Activated CD4-positive, alpha-beta T cell treated with anti-CD3 and anti-CD28 coated beads for 36 hours (primary cell): ENCODE measurements at regions not wholly inside any gene's neighbourhood (a gene's known extent, or its start where the extent isn't known, plus 50 kb on each side); places are given as distances from the start of the nearest gene placed in this dataset.

Source experiments
- ATAC-seq: fragments of 200-7000 bp; cut with Tn5 transposase; one replicate; pipeline ENCODE4 v1.10.0; 2021; ENCODE audit warnings: mild to moderate bottlenecking, moderate library complexity
- CTCF ChIA-PET: fragments of 350-600 bp; sonication (Branson Sonifier 250); formaldehyde crosslinking; loops from one replicate; lab custom pipeline; 2021; ENCODE audit warnings: antibody characterized with exemption; lab: Charles Lee
- POLR2A ChIA-PET: fragments of 350-600 bp; sonication (Branson Sonifier 250); formaldehyde crosslinking; loops from one replicate; lab custom pipeline; 2021; ENCODE audit warnings: antibody characterized with exemption, inconsistent platforms; lab: Charles Lee
- DNase-seq: peaks from one replicate; pipeline ENCODE4 v3.0.0-alpha.2; 2020
- H3K27ac Mint-ChIP-seq: one replicate; pipeline ENCODE4 v1.8.0; 2021; ENCODE audit warnings: mixed read lengths
- H3K27me3 Mint-ChIP-seq: one replicate; pipeline ENCODE4 v1.8.0; 2021; ENCODE audit warnings: mixed read lengths
- H3K36me3 Mint-ChIP-seq: one replicate; pipeline ENCODE4 v1.8.0; 2021; ENCODE audit warnings: low read depth, mixed read lengths
- H3K4me1 Mint-ChIP-seq: one replicate; pipeline ENCODE4 v1.8.0; 2021; ENCODE audit warnings: mixed read lengths
- H3K4me3 Mint-ChIP-seq: one replicate; pipeline ENCODE4 v1.8.0; 2021; ENCODE audit warnings: mild to moderate bottlenecking, moderate library complexity, mixed read lengths
- H3K9me3 Mint-ChIP-seq: one replicate; pipeline ENCODE4 v1.8.0; 2021; ENCODE audit warnings: low read depth, mixed read lengths
- intact Hi-C, 2 experiments: fragments of 100-400 bp; cut with DNase I in 1 of 2; cut with micrococcal nuclease in 1 of 2; formaldehyde crosslinking; loops; one replicate each; pipeline versions ENCODE4 v1.14.2 to v1.15.1; 2022 to 2024; cut with DNase I, micrococcal nuclease

DNA sequence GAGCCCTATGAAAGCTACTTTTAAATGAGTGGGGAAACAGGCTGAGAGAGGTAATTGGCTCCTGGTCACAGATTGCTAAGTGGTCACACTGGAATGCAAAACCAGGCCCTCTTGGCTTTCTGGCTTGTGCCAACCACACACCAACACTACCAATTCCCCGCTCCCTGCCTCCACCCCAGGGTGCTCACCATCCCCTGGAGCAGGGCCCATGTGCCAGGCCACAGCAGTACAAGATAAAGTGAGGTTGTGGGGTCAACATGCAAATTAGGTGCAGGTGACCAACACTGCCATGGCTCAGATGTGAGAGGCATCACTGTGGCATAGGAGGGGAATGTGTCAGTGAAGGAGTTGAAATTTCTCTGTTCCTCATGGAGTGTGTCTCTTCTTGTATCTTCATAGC lies 312.5 kb downstream of the MYCN start:
- CTCF ChIA-PET: interaction anchor here (0.6 to 0.7 kb wide), 2 partner anchors 403 to 434 kb away, joined by 3 read pairs; no protein-coding TSS in a partner anchor
- intact Hi-C loops: no loop called here

DNA sequence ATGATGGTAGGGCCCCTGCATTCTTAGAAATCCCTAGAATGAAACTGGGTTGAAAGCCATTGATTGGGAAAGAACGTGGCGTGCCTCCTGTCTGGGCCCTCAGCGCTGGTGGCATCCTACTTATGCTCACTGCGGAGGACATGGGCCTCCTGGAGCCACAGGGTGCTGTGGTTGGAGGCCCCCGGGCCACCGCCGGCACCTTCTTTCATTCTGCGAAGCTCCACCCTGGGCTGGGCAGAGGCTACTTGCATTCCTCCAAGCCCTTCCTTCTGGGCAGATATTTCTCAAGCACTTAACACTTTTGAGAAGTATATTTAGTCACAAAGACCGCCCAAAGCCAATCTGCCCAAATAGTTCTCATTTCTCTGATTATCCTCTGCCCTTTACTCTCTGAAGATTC lies 311.9 kb downstream of the MYCN start:
- DNase-seq (no peak), ATAC-seq (no peak)
- Mint-ChIP-seq H3K9me3 (no peaks in the 10 kb centered on the region), H3K27ac (no peak overlapping the region), H3K4me1 (peaks cover 5% of the 10 kb centered on the region), H3K36me3 (no peaks in the 10 kb centered on the region), H3K4me3 (no peak overlapping the region), H3K27me3 (peaks cover 3% of the 10 kb centered on the region)
- CTCF ChIA-PET: interaction anchor here (0.6 to 0.7 kb wide), 2 partner anchors 402 to 434 kb away, joined by 3 read pairs; no protein-coding TSS in a partner anchor
- POLR2A ChIA-PET: no interaction called here
- intact Hi-C loops: no loop called here

More for the DNA sequence above, 312.5 kb downstream of the MYCN start:
- H3K27me3 Mint-ChIP-seq: peaks cover 3% of the 10 kb centered on the region
- ATAC-seq (no peak), DNase-seq (no peak)
- H3K4me1 Mint-ChIP-seq: peaks cover 10% of the 10 kb centered on the region
- no peaks in the 10 kb centered on the region for H3K9me3 Mint-ChIP-seq
- POLR2A ChIA-PET: no interaction called here
- H3K4me3 Mint-ChIP-seq: no peak overlapping the region
- no peaks in the 10 kb centered on the region for H3K36me3 Mint-ChIP-seq
- no peak overlapping the region for H3K27ac Mint-ChIP-seq

DNA sequence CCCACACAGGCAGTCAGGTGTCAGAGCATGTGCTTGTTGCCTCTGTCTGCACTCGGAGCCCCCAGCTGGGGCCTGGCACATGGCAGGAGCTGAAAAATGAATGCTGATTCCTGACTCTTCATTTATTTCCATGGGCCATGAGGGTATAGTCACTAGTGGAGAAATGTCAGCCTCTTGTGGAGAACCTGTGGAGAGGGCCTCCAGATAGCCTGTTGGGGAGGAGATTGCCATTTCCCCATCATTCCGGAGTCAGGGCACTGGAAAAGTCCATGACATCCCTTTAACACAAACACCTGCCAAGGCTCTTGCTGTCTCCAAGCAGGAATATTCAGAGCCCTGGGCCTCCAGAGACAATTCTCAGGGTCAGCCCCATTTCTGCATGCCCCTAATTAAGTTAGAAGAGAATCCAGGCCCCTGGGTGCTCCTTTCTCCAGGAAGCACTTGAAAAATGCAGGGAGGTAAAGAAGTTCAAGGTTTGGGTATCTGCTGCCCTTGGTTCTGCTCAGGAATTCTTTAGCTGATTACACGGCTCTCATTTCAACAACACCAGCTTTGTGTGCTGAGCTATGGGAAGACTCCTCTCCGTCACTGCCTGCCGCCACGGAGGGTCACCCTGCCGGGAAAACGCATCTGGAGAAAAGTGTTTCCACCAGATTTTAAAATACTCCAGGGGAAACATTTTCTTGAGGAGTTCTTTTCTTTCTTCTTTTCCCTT lies 311.3 kb downstream of the MYCN start:
- Mint-ChIP-seq H3K27ac (no peak overlapping the region), H3K9me3 (no peaks in the 10 kb centered on the region), H3K36me3 (no peaks in the 10 kb centered on the region), H3K4me1 (peaks cover under 1% of the 10 kb centered on the region), H3K27me3 (peaks cover 3% of the 10 kb centered on the region), H3K4me3 (no peak overlapping the region)
- ATAC-seq (no peak), DNase-seq (no peak)
- intact Hi-C loops: no loop called here
- CTCF ChIA-PET: no interaction called here
- POLR2A ChIA-PET: no interaction called here

DNA sequence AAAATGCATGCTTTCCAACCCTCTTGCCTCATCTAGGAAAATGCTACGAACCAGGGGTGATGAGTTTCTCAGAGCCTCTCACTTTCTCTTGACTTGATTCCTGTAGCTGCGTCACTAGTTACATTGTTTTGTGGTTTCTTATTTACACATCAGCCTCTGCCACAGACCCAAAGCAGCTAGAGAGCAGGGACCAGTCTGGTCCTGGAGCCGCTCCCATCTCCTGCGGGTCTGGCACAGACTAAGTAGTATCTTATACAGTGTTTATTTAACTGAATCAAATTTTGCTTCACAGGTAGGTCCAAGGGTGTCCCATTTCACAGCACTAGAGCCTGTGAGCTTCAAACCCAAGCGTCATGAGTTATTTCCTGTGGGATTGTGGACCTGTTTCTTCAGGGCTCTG lies 310.5 kb downstream of the MYCN start:
- no peaks in the 10 kb centered on the region for H3K9me3 Mint-ChIP-seq
- CTCF ChIA-PET: interaction anchor here (0.9 kb wide), 1 partner anchor 282 kb away, joined by 4 read pairs; no protein-coding TSS in a partner anchor
- H3K27ac Mint-ChIP-seq: no peak overlapping the region
- no peak for ATAC-seq
- peaks cover 3% of the 10 kb centered on the region for H3K27me3 Mint-ChIP-seq
- H3K36me3 Mint-ChIP-seq: no peaks in the 10 kb centered on the region
- POLR2A ChIA-PET: no interaction called here
- H3K4me1 Mint-ChIP-seq: no peaks in the 10 kb centered on the region
- DNase-seq: no peak
- intact Hi-C loops: no loop called here
- no peak overlapping the region for H3K4me3 Mint-ChIP-seq

DNA sequence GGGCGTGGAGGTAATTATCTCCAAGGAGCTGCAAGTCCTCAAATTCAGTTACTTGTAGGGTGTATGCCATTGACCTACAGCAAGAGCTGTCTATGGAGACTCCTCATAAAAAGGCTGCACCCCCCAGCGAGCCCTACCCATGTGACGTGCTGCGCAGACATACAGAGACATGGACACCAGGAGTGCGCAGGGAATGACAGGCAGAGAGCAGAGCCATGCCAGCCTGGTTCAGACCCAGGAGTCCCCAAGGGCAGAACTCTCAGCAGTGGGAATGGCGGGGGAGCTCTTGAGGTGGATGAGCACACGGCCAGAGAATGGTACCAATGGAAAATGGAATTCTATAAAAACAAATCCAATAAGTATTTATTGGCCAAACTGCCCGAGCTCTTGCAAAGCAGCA lies 310.1 kb downstream of the MYCN start:
- DNase-seq: no peak

DNA sequence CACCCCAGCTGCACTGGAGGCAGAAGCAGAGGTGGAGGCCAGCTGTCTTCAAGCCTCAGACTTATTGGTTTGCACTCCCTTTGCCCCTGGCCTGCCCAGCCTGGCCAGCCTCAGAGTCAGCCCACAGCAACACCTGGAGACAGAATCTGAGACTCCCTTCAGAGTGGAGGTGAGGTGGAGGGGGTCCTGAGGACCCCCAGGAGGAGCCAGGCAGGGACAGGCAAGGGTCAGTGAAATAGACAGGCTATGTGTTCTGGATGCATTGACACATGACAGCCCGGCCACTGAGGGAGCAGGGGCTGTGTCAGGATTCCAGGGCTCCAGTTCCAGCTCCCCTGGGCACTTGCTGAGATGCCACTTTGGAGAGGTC lies 309.7 kb downstream of the MYCN start:
- Mint-ChIP-seq H3K4me3 (no peak overlapping the region), H3K9me3 (no peaks in the 10 kb centered on the region), H3K27me3 (peaks cover 3% of the 10 kb centered on the region), H3K27ac (no peak overlapping the region), H3K4me1 (no peaks in the 10 kb centered on the region), H3K36me3 (no peaks in the 10 kb centered on the region)
- ATAC-seq: no peak
- ChIA-PET CTCF (no interaction called here), POLR2A (no interaction called here)
- intact Hi-C loops: no loop called here
- no peak for DNase-seq

More for the DNA sequence above, 310.1 kb downstream of the MYCN start:
- Mint-ChIP-seq H3K4me1 (no peaks in the 10 kb centered on the region), H3K4me3 (no peak overlapping the region), H3K9me3 (no peaks in the 10 kb centered on the region), H3K27me3 (peaks cover 3% of the 10 kb centered on the region), H3K27ac (no peak overlapping the region), H3K36me3 (no peaks in the 10 kb centered on the region)
- intact Hi-C loops: no loop called here
- ChIA-PET POLR2A (no interaction called here), CTCF (interaction anchor here (0.9 kb wide), 1 partner anchor 281 kb away, joined by 4 read pairs; no protein-coding TSS in a partner anchor)
- no peak for ATAC-seq

DNA sequence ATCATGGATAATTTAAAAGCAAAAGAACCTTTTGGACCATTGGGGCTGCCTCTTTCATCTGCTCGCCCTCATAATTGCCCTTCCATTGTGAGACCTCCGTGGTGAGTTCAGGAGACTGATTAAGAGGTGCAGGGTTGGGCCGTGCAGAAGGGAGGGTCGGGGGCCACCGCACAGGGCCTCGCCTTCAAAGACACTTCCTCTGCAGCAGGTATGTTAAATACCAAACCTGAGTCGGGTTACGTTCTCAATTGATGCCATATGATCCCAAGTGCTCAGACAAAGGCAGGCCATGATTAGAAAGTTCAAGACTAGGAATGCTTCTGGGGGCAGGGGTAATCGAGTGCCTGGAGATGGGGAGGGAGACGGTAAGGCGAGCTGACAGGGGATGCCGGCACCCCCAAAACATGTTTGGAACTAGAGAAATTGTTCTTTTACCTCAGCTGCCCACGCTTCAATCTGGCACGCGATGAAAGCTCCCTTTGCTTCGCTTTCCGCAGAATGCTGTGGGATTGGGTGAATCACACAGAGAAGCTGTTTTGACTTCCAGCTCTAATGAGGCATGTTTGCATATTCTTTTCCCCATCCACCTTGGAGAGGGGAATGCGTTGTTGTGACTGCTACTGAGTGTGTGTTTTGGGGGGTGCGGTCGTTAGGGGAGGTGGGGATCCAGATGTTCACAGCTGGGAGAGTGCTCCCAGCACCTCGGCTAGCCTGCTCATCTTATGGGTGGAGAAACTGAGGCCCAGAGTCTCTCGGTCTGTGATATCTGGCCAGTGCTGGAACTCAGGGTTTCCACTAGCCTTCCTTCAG lies 309.1 kb downstream of the MYCN start:
- Mint-ChIP-seq H3K27me3 (no peaks in the 10 kb centered on the region), H3K4me1 (no peaks in the 10 kb centered on the region), H3K9me3 (no peaks in the 10 kb centered on the region), H3K4me3 (no peak overlapping the region), H3K27ac (no peak overlapping the region), H3K36me3 (no peaks in the 10 kb centered on the region)
- CTCF ChIA-PET: no interaction called here
- POLR2A ChIA-PET: no interaction called here
- intact Hi-C loops: no loop called here
- no peak for ATAC-seq
- DNase-seq: no peak

DNA sequence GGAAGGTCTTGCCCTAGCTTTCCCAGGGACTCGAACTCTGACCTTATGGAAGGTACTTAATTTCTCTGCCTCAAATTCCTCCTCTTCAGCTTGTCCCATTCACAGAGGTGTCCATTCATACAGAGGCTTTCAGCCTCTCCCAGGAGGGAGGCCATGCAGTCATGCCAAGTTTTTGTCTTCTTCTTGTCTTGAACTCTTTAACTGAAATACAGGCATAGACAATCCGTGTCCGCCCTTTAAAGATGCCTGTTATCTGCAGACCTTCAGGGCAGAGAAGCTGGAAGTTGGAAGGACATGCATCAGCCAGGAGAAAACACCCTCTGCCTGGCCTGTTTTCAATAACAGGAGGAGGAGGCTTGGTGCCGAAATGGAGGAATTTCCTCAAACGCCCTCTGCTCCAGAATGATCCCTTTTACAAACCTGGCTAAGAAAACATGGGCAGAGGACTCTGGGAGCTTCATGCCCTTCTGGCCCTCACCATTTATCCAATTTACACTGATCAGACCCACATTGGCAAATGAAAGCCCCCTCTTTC lies 308.3 kb downstream of the MYCN start:
- H3K9me3 Mint-ChIP-seq: no peaks in the 10 kb centered on the region
- H3K4me1 Mint-ChIP-seq: no peaks in the 10 kb centered on the region

DNA sequence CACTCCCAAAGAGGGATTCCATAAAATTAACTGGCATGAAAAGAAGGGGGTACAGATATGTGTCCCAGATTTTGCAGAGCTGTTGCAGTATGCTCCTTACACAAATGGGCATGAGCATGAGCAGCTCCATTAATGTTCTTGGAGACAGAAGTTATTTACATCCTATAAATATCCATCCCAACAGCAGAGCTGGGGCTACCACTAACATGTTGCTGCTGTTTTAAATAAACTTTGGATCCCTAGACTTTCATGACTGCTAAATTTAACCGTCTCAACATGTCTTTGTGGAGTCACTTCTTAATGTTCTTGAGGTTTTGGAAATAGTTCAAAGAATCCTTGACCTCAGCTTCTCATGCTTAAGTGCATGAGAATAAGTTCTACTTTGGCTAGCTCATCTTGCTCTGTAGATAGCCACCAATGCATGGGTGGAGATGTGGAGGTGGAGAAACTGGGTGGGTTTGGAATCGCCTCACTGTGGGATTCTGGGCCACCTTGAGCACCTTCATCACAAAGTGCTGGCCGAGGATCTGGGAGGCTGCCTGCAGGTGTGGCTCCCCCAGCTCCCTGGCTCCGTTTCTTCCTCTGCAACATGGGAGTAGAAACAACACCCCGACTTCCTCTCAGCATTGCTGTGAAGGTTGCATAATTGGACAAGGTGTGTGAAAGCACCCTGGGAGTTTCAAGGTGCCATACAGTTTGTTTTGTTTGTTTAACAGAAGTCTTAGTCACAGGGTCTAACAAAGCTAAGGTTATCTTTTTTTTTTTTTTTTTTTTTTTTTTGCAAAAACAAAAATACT lies 307.2 kb downstream of the MYCN start:
- no peak overlapping the region for H3K27ac Mint-ChIP-seq
- DNase-seq (no peak), ATAC-seq (no peak)
- CTCF ChIA-PET: interaction anchor here (0.7 kb wide), 1 partner anchor 498 kb away, joined by 3 read pairs; no protein-coding TSS in a partner anchor
- intact Hi-C loops: no loop called here
- H3K9me3 Mint-ChIP-seq: no peaks in the 10 kb centered on the region
- no peak overlapping the region for H3K4me3 Mint-ChIP-seq
- no peaks in the 10 kb centered on the region for H3K36me3 Mint-ChIP-seq
- no peaks in the 10 kb centered on the region for H3K4me1 Mint-ChIP-seq
- POLR2A ChIA-PET: no interaction called here
- no peaks in the 10 kb centered on the region for H3K27me3 Mint-ChIP-seq

More for the DNA sequence above, 308.3 kb downstream of the MYCN start:
- Mint-ChIP-seq H3K27me3 (no peaks in the 10 kb centered on the region), H3K36me3 (no peaks in the 10 kb centered on the region), H3K4me3 (no peak overlapping the region), H3K27ac (no peak overlapping the region)
- DNase-seq: no peak
- intact Hi-C loops: no loop called here
- ChIA-PET CTCF (no interaction called here), POLR2A (no interaction called here)
- ATAC-seq: no peak

DNA sequence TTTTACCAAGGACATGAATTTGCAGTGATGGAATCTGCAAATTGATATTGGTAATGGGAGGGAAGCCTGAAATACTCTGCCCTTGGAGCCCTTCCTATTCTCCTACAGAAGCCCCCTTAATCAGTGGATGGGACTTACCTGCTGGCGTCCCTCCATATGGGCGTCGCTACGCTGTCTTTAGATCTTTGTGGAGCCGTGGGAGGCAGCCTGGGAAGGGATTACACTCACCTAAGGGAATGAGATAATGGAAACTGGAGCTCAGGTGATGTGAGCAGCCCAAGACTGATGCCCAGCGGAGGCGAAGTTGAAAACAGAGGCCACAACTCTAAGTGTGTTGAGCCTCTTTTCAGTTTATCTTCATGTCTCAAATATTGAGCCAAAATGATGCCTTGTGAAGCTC lies 306.6 kb downstream of the MYCN start:
- DNase-seq: no peak
- Mint-ChIP-seq H3K36me3 (no peaks in the 10 kb centered on the region), H3K4me3 (no peak overlapping the region), H3K4me1 (no peaks in the 10 kb centered on the region), H3K27me3 (no peaks in the 10 kb centered on the region), H3K9me3 (no peaks in the 10 kb centered on the region), H3K27ac (no peak overlapping the region)
- no peak for ATAC-seq
- CTCF ChIA-PET: interaction anchor here (0.7 kb wide), 1 partner anchor 498 kb away, joined by 3 read pairs; no protein-coding TSS in a partner anchor
- POLR2A ChIA-PET: no interaction called here
- intact Hi-C loops: no loop called here

DNA sequence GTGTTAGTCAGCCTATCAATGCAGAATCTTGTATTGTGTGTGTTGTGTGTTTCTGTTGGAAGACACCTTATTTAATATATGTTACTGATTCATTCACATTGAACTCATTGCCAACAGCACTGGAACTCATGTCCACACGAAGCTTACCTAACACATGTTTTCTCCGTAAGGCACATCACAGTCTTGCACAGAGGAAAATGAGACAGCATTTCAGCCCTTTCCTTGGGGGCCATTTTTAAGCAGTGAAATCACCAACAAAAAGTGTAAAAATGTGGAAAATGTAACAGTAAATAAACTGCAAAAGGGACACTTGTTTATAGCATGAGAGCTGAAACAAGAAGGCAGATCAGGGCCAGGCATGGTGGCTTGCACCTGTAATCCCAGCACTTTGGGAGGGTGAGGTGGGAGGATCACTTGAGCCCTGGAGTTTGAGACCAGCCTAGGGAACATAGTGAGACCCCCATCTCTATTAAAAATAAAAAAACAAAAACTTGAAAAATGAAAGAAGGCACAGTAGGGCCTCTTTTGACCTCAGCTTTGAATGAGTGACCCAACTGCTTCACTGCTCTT lies 306.0 kb downstream of the MYCN start:
- Mint-ChIP-seq H3K4me3 (no peak overlapping the region), H3K36me3 (no peaks in the 10 kb centered on the region), H3K27me3 (no peaks in the 10 kb centered on the region), H3K4me1 (no peaks in the 10 kb centered on the region), H3K9me3 (no peaks in the 10 kb centered on the region), H3K27ac (no peak overlapping the region)
- ChIA-PET POLR2A (no interaction called here), CTCF (interaction anchor here (0.7 kb wide), 1 partner anchor 497 kb away, joined by 3 read pairs; no protein-coding TSS in a partner anchor)
- intact Hi-C loops: no loop called here
- DNase-seq (no peak), ATAC-seq (no peak)
